Keratinocyte (primary cell): ENCODE measurements at regions not wholly inside any gene's neighbourhood (a gene's known extent, or its start where the extent isn't known, plus 50 kb on each side); places are given as distances from the start of the nearest gene placed in this dataset.

Experiments used
- DNase-seq: peaks from one replicate; pipeline ENCODE4 v3.0.0-alpha.2; 2011; ENCODE audit warnings: low read depth, missing footprints, low spot score
- FAIRE-seq: peaks from 2 replicates; lab custom pipeline; 2011; peaks lifted over from hg19 to GRCh38; lab: Jason Lieb, UNC
- H2AFZ ChIP-seq: 2 replicates; pipeline ENCODE4 v1.6.0; 2012; ENCODE audit warnings: low read length, control low read depth, inconsistent platforms; ENCODE audit not compliant: control insufficient read depth
- H3K27ac ChIP-seq: 2 replicates; pipeline ENCODE4 v1.5.1; 2011; ENCODE audit warnings: low read length; ENCODE audit not compliant: control insufficient read depth, insufficient read depth
- H3K27me3 ChIP-seq: 3 replicates; pipeline ENCODE4 v1.6.0; 2011; ENCODE audit warnings: low read length; ENCODE audit not compliant: control insufficient read depth, insufficient read depth; ENCODE audit errors: extremely low read depth
- H3K36me3 ChIP-seq, 2 experiments: 2 replicates in 1 of 2; 3 replicates in 1 of 2; pipeline ENCODE4 v1.5.1; 2011; ENCODE audit warnings: low read length in 2 of 2, mild to moderate bottlenecking in 1 of 2; ENCODE audit not compliant: control insufficient read depth in 2 of 2, insufficient read depth in 2 of 2; ENCODE audit errors: extremely low read depth in 1 of 2
- H3K4me1 ChIP-seq: 3 replicates; pipeline ENCODE4 v1.5.1; 2011; ENCODE audit warnings: low read length; ENCODE audit not compliant: control insufficient read depth, insufficient read depth; ENCODE audit errors: extremely low read depth
- H3K4me2 ChIP-seq: 3 replicates; pipeline ENCODE4 v1.6.0; 2011; ENCODE audit warnings: low read depth, low read length; ENCODE audit not compliant: control insufficient read depth, insufficient read depth; ENCODE audit errors: extremely low read depth
- H3K4me3 ChIP-seq, 3 experiments: fragments of 200-600 bp in 1 of 3; sonication (generic) in 1 of 3; 2 replicates in 2 of 3; 3 replicates in 1 of 3; pipeline ENCODE4 v1.5.1; 2011 to 2016; ENCODE audit warnings: low read length in 3 of 3, mild to moderate bottlenecking in 3 of 3, control low read depth in 2 of 3, inconsistent platforms in 1 of 3, low read depth in 1 of 3, mixed read lengths in 1 of 3, mixed run types in 1 of 3, moderate library complexity in 1 of 3; ENCODE audit not compliant: control insufficient read depth in 2 of 3, insufficient read depth in 2 of 3; ENCODE audit errors: extremely low read depth in 1 of 3
- H3K79me2 ChIP-seq: 2 replicates; pipeline ENCODE4 v1.6.0; 2012; ENCODE audit warnings: low read length; ENCODE audit not compliant: control insufficient read depth, insufficient read depth
- H3K9ac ChIP-seq: 3 replicates; pipeline ENCODE4 v1.6.0; 2011; ENCODE audit warnings: low read length; ENCODE audit not compliant: control insufficient read depth, insufficient read depth; ENCODE audit errors: extremely low read depth
- H3K9me1 ChIP-seq: 3 replicates; pipeline ENCODE4 v1.6.0; 2011; ENCODE audit warnings: low read length; ENCODE audit not compliant: control insufficient read depth, insufficient read depth; ENCODE audit errors: extremely low read depth
- H3K9me3 ChIP-seq: 2 replicates; pipeline ENCODE4 v1.5.1; 2012; ENCODE audit warnings: low read depth, low read length; ENCODE audit not compliant: control insufficient read depth
- H4K20me1 ChIP-seq: 3 replicates; pipeline ENCODE4 v1.6.0; 2011; ENCODE audit warnings: low read length; ENCODE audit not compliant: control insufficient read depth, insufficient read depth; ENCODE audit errors: extremely low read depth
- EZH2 ChIP-seq: IDR thresholded peaks from one replicate; pipeline ENCODE4 v1.6.1; 2012; ENCODE audit warnings: inconsistent platforms, mild to moderate bottlenecking, low read length, moderate library complexity
- dilution Hi-C: fragments of 300-500 bp; cut with MboI; formaldehyde crosslinking; loops from one replicate; pipeline ENCODE4 v1.7.0; 2020; ENCODE audit warnings: low sequenced_read_pairs; ENCODE audit not compliant: extremely low pct_ligation_motif_present
- TF ChIP-seq, protein P1 (sequence below), 3 experiments: IDR thresholded peaks in 1 of 3; conservative IDR thresholded peaks in 1 of 3; optimal IDR thresholded peaks in 1 of 3; 2 replicates in 2 of 3; 3 replicates in 1 of 3; pipeline versions ENCODE3 to v1.5.1; 2011; ENCODE audit warnings: low read length in 3 of 3, mild to moderate bottlenecking in 3 of 3, moderate library complexity in 2 of 3, control low read depth in 1 of 3, inconsistent platforms in 1 of 3; ENCODE audit not compliant: insufficient read depth in 2 of 3; ENCODE audit errors: extremely low read depth in 1 of 3

DNA sequence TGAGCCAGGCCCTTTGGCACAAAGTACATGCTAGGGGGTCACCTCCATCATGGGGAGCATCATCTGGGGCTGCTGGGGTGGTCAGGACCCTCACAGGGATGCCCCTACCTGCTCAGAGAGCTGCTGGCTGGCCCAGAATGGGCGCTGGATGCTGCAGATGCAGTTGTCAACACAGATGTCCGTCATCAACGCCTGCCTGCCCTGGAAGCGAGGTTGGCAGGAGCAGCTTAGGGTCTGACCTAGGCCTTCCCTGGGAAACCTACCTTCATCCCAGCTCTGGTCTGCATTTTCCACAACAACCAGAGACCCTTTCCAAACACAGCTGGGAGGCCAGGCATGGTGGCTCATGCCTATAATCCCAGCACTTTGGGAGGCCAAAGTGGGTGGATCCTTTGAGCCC, 88.0 kb downstream of the EDN3 start:
- H3K4me2 ChIP-seq: no peak overlapping the region
- H3K9me3 ChIP-seq: no peaks in the 10 kb centered on the region
- H3K27ac ChIP-seq: no peak overlapping the region
- H3K9ac ChIP-seq: no peak overlapping the region
- H3K36me3 ChIP-seq: no peaks in the 10 kb centered on the region
- no peak overlapping the region for H2AFZ ChIP-seq
- dilution Hi-C loops: no loop called here
- TF ChIP-seq, protein P1, sequence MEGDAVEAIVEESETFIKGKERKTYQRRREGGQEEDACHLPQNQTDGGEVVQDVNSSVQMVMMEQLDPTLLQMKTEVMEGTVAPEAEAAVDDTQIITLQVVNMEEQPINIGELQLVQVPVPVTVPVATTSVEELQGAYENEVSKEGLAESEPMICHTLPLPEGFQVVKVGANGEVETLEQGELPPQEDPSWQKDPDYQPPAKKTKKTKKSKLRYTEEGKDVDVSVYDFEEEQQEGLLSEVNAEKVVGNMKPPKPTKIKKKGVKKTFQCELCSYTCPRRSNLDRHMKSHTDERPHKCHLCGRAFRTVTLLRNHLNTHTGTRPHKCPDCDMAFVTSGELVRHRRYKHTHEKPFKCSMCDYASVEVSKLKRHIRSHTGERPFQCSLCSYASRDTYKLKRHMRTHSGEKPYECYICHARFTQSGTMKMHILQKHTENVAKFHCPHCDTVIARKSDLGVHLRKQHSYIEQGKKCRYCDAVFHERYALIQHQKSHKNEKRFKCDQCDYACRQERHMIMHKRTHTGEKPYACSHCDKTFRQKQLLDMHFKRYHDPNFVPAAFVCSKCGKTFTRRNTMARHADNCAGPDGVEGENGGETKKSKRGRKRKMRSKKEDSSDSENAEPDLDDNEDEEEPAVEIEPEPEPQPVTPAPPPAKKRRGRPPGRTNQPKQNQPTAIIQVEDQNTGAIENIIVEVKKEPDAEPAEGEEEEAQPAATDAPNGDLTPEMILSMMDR (optimal IDR thresholded peaks at IDR 0.05 in 1 of 3, IDR thresholded peaks at IDR 0.05 in 1 of 3, conservative IDR thresholded peaks at IDR 0.05 in 1 of 3; ENCODE audit: extremely low read depth in 1 of 3, insufficient read depth in 2 of 3, low read length in 3 of 3): no peak
- TF ChIP-seq EZH2: no peak
- no peaks in the 10 kb centered on the region for H4K20me1 ChIP-seq
- FAIRE-seq (no peak), DNase-seq (no peak)
- no peaks in the 10 kb centered on the region for H3K79me2 ChIP-seq
- H3K4me1 ChIP-seq: no peaks in the 10 kb centered on the region
- no peak overlapping the region for H3K4me3 ChIP-seq
- no peaks in the 10 kb centered on the region for H3K9me1 ChIP-seq
- H3K27me3 ChIP-seq: no peaks in the 10 kb centered on the region

GRCh38 chr20:59390437-59390836, 90.0 kb downstream of the EDN3 start:
- H3K4me1 ChIP-seq: no peaks in the 10 kb centered on the region
- no peak for FAIRE-seq
- H4K20me1 ChIP-seq: no peaks in the 10 kb centered on the region
- DNase-seq: no peak
- no peaks in the 10 kb centered on the region for H3K27me3 ChIP-seq
- no peaks in the 10 kb centered on the region for H3K9me1 ChIP-seq
- H3K79me2 ChIP-seq: no peaks in the 10 kb centered on the region
- H3K4me3 ChIP-seq: no peak overlapping the region
- dilution Hi-C loops: no loop called here
- H3K27ac ChIP-seq: no peak overlapping the region
- H3K4me2 ChIP-seq: no peak overlapping the region
- H2AFZ ChIP-seq: no peak overlapping the region
- TF ChIP-seq, protein P1 (optimal IDR thresholded peaks at IDR 0.05 in 1 of 3, IDR thresholded peaks at IDR 0.05 in 1 of 3, conservative IDR thresholded peaks at IDR 0.05 in 1 of 3; ENCODE audit: extremely low read depth in 1 of 3, insufficient read depth in 2 of 3, low read length in 3 of 3): no peak
- no peak for TF ChIP-seq EZH2
- H3K9ac ChIP-seq: no peak overlapping the region
- H3K9me3 ChIP-seq: no peaks in the 10 kb centered on the region
- H3K36me3 ChIP-seq: no peaks in the 10 kb centered on the region
